GM06990 (cell line): ENCODE measurements at regions not wholly inside any gene's neighbourhood (a gene's known extent, or its start where the extent isn't known, plus 50 kb on each side); places are given as distances from the start of the nearest gene placed in this dataset.

Experiments
- DNase-seq: peaks from one replicate; pipeline ENCODE4 v3.0.0-alpha.2; 2011; ENCODE audit not compliant: insufficient read length; ENCODE audit errors: extremely low read depth
- H3K27me3 ChIP-seq: replicated peaks from 2 replicates; pipeline ENCODE4 v1.6.0; 2011; ENCODE audit warnings: low read length; ENCODE audit not compliant: control insufficient read depth, insufficient read depth
- H3K36me3 ChIP-seq: 2 replicates; pipeline ENCODE4 v1.5.1; 2011; ENCODE audit warnings: low read length; ENCODE audit not compliant: control insufficient read depth, insufficient read depth
- H3K4me3 ChIP-seq: replicated peaks from 2 replicates; pipeline ENCODE4 v1.5.1; 2011; ENCODE audit warnings: low read depth, mild to moderate bottlenecking, control low read depth, low read length
- CTCF ChIP-seq: IDR thresholded peaks from 2 replicates; pipeline ENCODE4 v1.5.1; 2011; ENCODE audit warnings: low read length, control low read depth, mild to moderate bottlenecking, inconsistent platforms; ENCODE audit not compliant: insufficient read depth, poor library complexity, severe bottlenecking

GRCh38 chr3:64756398-64756986 is 68.7 kb upstream of the ADAMTS9 start:
- H3K27me3 ChIP-seq: no peaks in the 10 kb centered on the region
- H3K4me3 ChIP-seq: no peak overlapping the region
- no peak for TF ChIP-seq CTCF
- H3K36me3 ChIP-seq: no peaks in the 10 kb centered on the region
- DNase-seq: no peak

DNA sequence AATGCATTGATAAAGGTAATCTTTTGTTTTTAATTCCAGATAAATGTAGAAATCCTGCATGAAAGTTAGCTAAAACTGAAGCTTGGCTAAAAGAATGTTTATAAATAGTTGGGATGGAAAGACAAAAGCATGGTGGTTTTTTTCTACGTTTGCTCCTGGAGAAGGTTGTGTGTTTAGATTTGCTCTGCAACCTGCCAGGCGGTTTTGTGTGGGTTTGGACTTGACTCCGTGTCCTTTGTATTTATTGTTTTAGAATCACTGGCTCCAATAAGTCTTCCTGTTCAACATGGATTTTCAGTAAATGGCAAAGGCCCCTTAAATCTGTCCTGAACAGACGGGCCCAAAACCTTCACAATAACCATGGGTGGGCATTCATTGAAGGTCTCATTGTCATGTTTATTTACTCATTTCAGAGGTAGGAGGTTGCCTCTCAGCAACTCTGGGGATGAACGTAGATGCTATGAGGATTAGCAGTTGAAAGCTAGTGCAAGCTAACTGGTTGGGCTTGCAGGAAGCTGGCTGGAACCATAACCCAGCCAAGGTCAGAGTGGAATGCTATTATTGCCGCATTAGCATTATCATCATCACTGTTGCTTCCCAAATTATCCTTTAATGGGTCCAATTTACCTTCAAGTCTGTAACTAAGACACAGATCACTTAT is 60.6 kb upstream of the ADAMTS9 start:
- no peak for TF ChIP-seq CTCF
- Histone ChIP-seq H3K4me3 (no peak overlapping the region), H3K27me3 (no peaks in the 10 kb centered on the region), H3K36me3 (no peaks in the 10 kb centered on the region)
- DNase-seq: no peak

GRCh38 chr3:64747679-64748078 is 59.9 kb upstream of the ADAMTS9 start:
- Histone ChIP-seq H3K36me3 (no peaks in the 10 kb centered on the region), H3K4me3 (no peak overlapping the region), H3K27me3 (no peaks in the 10 kb centered on the region)
- TF ChIP-seq CTCF: no peak
- no peak for DNase-seq

GRCh38 chr3:64743887-64744243 is 56.1 kb upstream of the ADAMTS9 start:
- H3K36me3 ChIP-seq: no peaks in the 10 kb centered on the region
- no peak overlapping the region for H3K4me3 ChIP-seq
- no peak for DNase-seq
- TF ChIP-seq CTCF: no peak
- H3K27me3 ChIP-seq: no peaks in the 10 kb centered on the region

- Histone ChIP-seq H3K27me3 (no peaks in the 10 kb centered on the region), H3K36me3 (no peaks in the 10 kb centered on the region), H3K4me3 (no peak overlapping the region)
- no peak for DNase-seq
- no peak for TF ChIP-seq CTCF
These were observed 55.5 kb upstream of the ADAMTS9 start for GRCh38 chr3:64743156-64743886.
